Muscle of back (tissue), 3 donors: ENCODE measurements at regions not wholly inside any gene's neighbourhood (a gene's known extent, or its start where the extent isn't known, plus 50 kb on each side); places are given as distances from the start of the nearest gene placed in this dataset.

Experiments used
- DNase-seq, 3 donors: peaks; one replicate each; pipeline versions ENCODE4 v3.0.0 to v3.0.0-alpha.2; 2013

DNA sequence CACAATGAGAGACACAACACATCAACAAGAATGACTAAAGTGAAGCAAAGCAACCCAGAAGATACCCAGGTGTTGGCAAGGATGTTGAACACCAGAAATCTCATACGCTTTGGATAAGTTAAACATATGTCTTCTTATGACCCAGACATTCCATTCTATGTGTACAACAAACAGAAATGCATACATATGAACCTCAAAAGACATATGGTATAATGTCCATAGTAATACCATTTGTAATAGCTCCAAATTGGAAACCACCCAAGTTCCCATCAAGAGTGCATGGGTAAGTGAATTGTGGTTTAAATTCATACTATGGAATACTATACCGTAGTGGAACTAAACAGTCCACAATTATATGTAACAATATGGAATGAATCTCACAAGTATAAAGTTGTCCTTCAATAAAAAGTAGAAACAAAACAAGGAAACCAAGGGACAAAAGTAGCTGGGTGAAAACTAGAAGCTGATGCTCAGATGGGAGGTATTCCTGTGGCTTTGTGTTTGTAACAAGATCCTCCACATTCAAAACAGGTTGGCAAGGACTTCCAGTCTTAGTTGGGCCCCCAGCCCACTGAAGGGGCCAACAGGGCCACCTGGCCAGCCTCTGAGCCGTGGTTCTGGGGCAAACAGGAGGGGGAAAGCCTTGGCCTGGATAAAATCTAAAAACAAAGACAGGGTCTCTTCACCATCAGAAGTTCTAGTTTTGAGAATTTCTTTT is 171.8 kb upstream of the PITX1 start:
- DNase-seq = peak in 1 of 3 donors; percentile 82

DNA sequence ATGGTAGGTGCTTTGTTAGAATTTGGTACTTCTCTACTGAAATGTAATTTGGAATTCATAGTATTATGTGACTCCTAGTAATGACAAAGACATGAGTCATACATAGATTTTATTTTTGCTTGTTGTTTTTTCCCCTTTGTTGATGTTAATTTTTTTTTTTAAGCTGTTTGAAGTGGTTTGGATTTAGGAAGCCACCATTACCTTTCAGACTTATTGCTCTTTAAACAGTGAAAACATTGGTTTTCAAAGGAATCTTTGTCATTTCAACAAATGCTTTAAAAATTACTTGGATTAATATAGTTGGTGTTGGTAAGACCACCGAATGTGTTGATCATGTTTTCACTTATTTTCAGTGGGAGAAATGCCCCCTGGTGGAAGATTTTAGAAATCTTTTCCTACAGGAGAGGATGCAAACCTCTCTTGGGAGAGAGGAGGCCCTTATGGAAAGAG is 170.1 kb upstream of the PITX1 start:
- DNase-seq = no peak

DNA sequence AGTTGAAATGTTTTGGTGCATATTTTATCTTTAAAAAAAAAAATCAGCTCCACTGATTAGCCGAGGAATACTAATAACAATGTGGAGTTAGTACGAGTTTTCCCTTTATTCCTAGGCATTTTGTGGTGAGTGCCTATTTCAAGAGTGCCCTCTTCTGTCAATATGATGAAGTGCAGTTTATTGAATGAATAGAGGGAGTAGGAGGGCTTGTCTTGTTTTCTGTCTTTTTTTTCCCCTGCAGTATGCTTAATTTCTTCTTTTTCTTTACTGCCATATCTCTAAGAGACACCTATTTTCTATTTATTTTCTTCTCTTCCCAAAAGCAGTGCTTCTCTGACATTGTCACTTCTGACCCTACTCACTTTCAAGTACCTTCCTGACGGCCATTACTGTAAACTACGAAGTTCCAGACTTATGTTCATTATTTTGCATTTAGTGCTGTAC is 169.6 kb upstream of the PITX1 start:
- DNase-seq = no peak

DNA sequence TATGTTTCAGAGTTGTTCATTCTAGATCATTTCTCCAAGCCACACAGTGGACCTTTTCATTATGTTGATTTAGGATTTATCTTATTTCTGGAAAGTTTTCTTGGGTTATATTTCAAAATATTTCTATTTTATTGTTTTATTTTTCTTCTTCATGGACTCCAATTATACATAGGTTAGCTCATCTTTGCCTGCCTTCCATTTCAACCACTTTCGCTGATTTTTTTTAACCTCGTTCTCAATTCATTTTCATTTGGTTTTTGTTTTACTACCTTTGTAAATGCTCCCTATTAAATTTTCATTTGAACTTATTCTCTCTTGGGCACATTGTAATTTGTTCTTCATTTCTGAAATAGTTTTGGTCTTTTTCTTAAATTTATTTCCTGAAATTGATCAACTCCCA is 169.0 kb upstream of the PITX1 start:
- no peak for DNase-seq

DNA sequence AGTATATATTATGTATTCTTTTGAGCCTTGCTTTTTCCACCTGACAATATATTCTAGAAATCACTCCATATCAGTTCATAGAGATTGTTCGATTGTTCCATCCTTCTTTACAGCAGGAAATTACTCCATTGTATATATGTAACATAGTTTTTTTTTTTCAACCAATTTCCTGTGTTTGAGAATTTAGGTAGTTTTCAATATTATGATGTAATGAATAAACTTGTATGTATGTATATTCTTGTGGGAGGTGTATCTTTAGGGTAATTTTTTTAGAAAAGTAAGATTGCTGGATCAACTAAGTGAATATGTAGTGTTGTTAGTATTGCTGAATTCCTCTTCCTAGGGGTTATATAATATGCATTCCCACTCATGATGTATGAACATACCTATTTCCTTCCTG is 165.9 kb upstream of the PITX1 start:
- no peak for DNase-seq

DNA sequence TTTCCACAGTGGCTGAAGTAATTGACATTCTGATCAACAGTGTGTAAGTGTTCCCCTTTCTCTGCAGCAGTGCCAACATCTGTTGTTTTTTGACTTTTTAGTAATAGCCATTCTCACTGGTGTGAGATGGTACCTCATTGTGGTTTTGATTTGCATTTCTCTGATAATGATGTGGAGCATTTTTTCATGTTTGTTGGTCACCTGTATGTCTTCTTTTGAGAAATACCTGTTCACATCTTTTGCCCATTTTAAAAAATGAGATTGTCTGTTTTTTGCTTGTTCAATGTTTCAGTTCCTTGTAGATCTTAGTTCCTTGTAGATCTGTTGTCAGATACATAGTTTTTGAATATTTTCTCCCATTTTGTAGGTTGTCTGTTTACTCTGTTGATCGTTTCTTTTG is 162.5 kb upstream of the PITX1 start:
- DNase-seq = no peak

DNA sequence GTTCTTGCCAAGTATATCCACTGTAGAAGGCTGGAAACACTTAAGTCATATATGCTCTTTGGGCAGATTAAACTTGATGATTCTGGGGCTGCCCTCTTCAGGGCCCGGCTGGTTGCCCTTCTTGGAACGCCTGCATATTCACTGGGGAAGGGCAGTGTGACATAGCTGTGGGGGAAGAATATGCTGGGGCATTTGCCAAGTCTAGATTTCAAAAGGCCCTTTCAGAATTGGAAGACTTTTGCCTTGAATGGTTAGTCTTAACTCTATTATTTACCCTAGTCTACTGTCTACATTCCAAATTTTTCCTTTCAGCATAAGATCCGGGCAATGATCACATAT is 161.2 kb upstream of the PITX1 start:
- DNase-seq = no peak

DNA sequence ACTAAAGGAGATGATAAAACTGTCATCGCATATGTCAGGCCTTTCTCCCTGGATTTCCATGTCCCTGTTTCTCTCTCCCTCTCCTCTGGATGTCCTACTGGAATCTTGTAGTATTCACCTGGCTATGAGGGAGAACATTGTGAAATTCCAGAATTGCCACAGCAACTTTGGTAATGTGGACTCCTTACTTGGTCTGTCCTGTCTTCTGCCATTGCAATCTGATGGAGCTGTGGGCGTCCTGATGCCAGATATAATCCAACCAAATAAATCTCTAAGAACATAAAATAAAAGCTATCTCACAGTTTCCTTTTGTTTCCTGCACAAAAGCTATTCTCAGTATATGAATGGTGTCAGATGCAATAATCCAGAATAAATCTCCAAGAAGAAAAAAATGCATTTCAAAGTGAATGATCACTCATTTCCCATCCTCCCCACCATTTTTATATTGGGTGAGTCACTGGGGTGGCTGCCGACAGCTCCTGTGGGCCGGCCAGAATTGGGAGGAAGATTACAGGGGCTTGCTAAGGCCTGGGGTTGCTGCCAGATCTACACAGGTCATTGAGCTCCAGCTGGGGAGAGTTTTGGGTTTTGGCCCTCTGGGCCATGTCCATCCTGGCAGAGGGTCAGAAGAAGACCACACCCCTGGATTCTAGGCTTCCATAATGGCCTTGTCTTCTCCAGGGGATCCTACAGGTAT is 160.7 kb upstream of the PITX1 start:
- peak; percentile 48 to 78 (median 69) for DNase-seq

DNA sequence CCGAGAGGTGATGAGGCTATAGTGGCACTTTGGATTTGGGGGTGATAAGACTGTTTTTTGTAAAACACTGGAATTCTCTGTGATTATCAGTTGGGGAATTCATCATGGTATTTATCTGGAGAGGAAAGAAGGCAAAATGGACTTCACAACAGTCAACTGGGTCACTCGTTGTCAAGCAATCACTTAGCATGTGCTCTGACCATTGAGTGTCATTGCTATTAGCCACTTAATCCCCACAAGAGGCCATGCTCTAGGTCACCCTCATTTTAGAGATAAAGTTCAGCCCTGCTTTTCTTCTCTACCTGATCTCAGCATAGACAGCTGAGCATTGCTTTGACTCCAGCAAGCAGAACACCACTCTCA is 160.1 kb upstream of the PITX1 start:
- no peak for DNase-seq

DNA sequence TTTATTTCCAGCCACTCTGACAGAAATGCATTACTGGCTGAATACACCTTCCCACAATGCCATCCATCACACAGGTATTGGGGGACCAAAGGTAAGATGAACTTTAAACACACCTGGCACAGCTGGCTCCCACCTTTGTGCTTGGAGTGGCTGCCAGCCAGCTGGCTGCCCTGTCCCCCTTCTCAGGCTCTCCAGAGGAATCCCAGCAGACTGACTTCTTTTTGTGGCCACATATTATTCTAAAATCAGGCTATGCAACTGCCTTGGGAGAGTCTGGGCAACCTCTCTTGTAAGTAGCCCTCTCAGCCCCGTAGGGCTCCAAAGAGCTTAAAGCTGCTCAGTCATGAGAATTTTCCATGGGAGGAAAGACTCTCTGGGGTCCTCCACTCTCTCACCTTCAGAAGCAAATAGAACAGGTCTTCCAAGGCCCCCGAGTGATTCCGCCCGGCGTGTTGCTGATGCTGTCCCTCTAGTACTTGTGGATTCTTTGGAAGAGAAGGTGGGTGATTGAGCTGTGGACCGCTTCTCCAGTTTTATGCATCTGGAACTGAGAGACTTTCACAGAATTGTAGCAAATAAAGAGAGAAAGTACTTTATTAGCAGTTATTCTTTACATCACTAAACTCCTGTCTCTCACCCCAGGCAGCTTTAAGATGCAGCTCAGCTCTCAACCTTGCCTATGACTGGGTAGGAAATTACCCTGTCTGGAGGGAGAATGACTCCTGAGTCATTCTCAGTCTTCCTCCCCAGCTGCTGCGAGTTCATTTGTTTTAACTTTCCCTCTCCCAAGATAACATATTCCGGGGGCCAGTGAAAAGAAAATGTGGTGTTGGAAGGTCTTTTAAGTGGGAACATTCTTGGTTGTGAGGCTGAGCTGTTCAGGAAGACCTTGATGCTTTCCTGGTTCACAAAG is 159.4 kb upstream of the PITX1 start:
- DNase-seq = peak in 1 of 3 donors; percentile 35

DNA sequence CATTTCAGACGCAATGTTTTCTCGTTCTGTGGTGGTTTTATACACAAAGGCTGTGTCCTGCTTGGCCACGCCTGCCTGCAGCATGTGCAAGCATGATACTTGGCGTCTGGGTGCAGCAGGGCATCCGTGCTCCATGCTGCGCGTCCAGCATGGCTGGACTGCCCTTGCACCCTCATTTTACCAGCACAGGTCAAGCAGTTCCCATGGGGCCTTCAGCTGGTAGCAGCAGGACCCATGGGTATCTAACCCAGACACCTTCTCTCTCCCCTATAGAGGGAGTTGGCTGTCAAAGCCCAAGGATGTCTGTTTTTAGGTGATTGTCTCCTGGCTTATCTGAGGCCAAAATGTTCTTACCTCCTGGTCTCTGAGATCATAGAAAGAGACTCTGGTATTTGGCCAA is 158.3 kb upstream of the PITX1 start:
- DNase-seq = no peak

DNA sequence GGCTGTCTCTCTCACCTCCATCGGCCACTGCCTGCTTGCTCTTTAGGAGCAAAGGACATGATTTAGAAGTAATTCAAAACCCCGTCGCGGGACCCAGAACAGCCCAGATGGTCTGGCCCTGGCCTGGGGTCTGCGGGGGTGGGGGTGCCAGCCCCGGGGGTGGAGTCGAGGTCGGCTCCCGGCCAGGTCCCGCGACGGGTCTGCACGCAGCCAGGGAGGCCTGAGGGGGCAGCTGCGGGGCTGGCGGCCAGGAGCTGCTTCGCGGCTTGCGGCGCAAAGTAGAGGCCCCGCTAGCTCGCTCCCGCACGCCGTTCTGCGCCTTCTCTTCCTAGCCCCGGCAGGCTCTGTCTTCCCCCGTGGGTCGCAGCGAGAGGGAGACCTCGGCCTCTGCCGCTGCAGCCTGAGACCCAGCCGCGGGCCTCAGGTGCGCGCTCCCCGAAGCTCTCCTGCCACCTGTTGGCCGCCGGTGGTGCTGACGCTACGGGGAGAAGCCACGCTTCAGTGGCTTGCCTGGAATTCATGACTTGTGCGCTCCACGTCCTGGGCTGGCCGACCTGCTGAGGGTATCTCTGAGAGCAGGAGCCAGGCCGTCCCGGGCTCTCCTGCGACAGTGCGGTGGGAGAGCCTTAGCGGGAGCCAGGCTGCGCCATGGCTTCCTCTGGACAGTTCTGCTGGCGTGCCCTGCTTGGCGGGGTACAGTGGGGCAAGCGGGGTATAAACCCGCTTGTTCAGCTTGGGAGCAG is 157.2 kb upstream of the PITX1 start:
- DNase-seq = peak; percentile 63 to 88 (median 76)

DNA sequence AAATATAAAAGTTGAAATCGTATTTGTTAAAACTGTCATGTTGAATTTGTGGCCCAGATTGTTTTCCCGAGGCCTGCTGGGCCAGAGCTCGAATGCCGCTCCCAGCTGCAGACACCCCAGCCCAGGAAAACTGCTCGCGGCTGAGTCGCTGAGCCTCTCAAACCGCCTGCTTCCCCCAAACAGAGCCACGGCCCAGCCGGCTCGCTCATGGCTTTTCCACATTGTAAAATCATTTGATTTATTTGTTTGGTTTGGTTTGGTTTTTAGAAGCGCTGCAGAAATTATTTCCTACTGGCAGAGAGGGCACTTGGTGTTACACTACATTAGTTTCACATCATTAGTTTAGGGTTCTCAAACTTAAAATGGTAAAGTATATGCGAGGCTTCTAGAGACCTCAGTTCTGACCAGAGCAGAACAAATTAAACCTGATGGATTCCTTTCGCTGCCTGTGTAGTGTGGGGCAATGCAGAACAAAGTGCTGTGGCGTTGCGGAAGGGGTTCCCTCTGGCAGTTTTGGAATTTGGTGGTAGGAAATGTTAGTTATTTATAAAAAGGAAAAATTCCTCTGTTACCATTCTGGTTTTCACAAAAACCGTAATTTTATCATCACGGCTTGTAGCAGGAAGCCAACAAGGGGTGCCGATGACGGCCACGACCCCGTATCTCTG is 156.5 kb upstream of the PITX1 start:
- DNase-seq = no peak

DNA sequence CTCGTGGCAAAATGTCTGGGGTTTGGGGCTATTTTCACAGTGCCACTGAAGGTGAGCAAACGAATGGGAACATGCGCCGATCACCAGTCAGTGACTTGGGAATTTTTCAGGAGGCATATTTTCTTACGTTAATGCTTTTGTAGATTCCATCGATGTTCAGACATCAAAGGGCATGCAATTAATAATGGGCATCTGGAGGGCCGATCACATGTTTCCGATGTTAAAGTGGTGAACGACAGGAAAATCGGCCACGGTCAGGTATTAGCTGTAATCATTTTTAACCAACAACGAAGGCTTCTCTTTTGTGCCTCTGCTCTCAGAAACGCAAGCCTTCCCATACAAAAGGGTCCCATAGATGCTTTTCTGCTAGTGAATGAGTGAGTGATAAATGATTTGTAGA is 155.0 kb upstream of the PITX1 start:
- DNase-seq = no peak

DNA sequence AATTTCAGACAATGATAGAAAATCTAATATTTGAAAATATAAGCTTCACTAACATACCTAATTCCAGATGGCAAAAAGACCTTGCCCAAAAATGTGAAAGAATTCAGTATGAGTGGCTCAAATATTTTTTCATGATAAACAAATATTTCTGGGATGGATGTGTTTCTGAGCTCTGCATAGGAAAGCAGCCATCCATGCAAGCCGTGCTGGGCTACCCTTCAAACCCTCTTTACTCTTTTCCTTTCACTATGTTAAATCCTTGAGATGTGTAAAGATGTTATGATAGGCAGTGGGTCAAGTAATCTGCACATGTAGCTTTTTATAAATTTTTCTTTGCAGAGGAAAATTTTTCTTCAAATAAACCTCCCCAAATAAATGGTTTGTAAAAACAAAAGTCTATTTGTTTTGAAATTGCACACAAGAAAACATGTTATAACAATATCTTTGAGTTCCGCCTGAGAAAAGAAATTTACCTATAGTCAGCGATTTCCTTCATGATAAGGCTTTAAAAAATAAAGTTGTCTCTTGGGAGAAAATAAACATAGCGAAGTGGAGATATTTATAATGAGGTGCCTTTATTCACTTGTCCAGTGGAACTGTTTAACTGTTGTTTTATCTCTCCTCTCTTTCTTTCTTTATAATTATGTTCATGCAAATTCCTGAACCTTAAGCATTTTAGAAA is 154.3 kb upstream of the PITX1 start:
- DNase-seq = no peak

DNA sequence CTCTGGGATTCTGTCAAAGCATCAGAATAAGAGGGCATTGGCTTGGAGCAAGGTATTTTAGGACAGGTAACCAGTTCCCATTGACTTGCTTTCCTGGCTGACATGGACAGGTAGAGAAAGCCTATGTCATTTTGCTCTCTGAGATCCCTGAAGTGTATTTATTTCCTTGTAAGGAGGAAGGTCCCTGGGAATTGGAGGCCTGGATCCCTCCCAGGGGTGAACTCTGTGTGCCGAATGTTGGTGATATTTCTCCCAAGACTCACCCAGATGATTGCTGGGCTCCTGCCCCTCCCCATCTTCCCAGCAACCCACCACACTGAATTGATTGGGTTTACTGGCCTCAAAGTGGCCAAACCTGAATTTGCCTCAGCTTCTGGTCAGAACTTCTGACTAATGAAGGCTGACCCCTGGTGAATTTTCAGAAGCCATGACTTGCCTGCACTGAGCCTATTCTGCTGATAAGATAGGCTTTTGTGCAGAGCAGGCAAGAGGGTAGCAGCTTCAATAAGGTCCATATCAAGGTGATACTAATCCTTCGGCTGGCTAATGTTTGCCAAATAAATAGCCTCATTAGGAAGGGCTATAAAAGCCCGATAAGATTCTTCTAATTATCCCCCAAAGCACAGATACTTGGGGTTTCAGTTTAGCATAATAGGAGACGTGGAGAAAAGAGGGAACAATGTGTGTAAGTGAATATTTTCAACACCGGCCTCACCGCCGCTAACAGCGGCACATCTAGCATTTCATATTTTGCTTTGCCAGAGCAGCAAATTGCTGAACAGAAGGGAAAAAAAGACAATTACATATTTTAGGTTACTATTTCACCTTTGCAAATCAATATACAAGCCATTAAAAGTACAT is 152.9 kb upstream of the PITX1 start:
- no peak for DNase-seq

DNA sequence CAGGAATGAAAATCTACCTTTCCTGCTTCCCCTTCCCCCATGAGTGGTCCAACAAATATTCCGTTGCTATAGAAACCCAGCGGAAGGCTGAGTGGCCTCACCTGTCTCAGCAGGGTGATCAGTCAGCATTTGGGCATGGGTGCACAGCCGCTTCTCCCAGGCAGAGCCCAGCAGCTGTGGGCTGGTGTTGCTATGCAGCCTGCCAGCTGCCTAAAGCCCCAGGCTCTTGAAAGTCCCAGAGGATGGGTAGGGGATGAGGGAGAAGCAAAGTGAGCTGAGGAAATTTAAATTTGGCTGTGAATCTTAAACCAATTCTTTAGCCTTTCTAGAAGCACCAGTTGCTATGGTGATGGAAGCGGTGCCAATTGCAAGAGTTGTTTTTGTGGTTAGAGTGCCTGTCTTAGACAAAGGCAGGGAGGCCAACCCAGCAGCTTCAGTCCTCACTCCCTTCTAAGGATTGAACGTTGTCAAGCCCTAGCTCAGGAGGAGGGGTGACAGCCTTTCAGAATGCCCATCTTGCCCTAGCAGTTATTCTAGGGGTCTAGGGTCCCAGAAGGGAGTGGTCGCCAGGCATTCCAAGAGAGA is 151.5 kb upstream of the PITX1 start:
- DNase-seq = no peak

DNA sequence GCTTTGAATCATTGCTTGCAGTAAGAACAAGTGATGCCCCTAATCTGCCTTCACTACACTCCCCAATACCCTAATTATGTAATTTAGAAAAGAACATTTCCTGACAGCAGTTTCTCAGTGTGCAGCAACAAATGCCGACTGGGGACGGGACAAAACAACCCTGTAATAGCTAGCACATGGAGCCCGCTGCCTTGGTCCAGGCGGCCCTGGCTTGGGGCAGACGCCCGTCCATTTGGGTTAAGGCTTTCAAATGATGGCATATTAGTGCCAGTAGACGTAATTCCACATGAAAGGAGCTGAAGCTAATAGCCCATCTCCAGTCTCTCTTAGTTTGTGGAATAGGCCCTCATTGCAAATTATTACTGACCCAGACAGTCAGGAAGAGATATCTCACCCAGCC is 150.6 kb upstream of the PITX1 start:
- DNase-seq = no peak

DNA sequence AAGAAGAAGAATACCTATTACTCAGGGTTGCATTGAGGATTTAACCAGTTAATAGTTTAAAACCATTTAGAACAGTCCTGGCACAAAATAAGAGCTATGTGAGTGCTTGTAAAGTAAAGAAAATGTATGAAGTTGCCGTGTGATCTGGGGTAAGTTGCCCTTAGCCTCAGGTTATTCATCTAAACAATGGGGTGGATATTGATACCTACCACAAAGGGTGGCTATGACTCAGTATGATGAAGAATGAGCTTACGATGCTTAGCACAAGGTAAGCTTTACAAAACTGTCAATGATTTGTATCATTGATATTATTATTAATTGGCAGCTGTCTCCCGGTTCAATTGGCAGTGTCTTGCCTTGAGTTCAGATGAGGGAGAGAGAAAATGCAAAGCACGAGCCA is 149.4 kb upstream of the PITX1 start:
- DNase-seq = no peak
